ENCODE measurements at regions not wholly inside any gene's neighbourhood (a gene's known extent, or its start where the extent isn't known, plus 50 kb on each side); places are given as distances from the start of the nearest gene placed in this dataset.

DNA sequence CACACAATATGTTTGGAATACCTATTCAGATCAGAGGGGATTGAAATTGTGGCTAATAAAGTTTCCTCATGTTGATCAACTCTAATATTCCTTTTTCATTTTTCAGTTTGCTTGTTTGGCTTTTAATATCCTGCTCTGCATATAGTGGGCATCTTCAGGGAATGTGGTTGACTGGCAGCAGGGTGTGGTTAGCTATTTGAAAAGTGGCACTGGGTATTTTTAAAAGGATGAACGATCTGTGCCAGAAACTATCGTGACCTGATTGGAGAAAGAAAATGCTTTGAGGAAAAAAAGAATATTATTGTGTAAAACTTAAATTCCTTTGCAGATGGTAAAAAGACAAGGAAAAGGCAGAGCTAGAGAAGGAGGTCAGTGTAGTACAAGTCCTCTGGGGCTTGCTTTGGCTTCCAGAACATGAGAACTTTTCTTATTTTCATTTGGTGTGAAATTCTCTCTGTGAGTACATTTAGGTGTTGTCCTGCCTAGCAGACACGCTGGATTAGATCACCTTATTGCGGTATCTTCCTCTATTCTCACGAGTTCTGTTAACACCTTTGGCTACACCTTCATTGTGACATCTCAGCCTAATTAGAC lies 329.7 kb upstream of the SNX7 start:
- TF ChIP-seq EZH2 (IDR thresholded peaks at IDR 0.05; ENCODE audit: insufficient read depth, poor library complexity, severe bottlenecking) (no peak), EZH2phosphoT487 (IDR thresholded peaks at IDR 0.05; ENCODE audit: insufficient read depth, low read depth) (no peak)
